ENCODE measurements at regions not wholly inside any gene's neighbourhood (a gene's known extent, or its start where the extent isn't known, plus 50 kb on each side); places are given as distances from the start of the nearest gene placed in this dataset.

DNA sequence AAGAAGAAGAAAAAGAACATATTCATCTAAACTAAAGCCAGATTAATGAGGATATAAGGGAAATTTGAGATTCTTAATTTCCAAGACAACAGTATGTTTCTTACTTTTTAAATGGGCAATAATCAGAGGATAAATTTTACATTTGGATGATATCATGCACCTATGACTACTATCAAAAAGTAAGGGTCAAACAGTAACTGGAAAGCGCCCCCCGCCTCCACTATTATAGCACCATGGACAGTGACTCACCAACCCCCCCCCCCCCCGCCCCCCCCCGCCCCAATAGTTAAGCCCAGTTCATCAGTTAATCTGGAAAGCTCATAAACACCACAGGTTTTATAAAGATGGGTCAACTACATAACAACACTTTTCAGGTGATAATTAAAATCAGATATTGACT is 194.3 kb upstream of the DGKB start:
- no peaks in the 10 kb centered on the region for H3K36me3 ChIP-seq (ENCODE audit: control insufficient read depth in 2 of 2, extremely low read depth in 1 of 2, insufficient read depth in 2 of 2, low read length in 2 of 2)
- intact Hi-C loops (cut with micrococcal nuclease), result no loop called here
- H3K79me2 ChIP-seq (ENCODE audit: control insufficient read depth, insufficient read depth, low read length), result no peaks in the 10 kb centered on the region
- BruUV-seq (replicated peaks), result no TSS peak
- dilution Hi-C loops (cut with MboI; ENCODE audit: extremely low pct_ligation_motif_present, low sequenced_read_pairs), result no loop called here
- H3K27ac ChIP-seq (ENCODE audit: insufficient read depth, low read depth, low read length), result no peak overlapping the region
- H3K4me3 ChIP-seq (replicated peaks in 1 of 3; ENCODE audit: insufficient read depth in 1 of 3, low read depth in 1 of 3, low read length in 3 of 3), result no peak overlapping the region
- no peaks in the 10 kb centered on the region for H3K4me1 ChIP-seq (ENCODE audit: control insufficient read depth, extremely low read depth, insufficient read depth, low read length)
- TF ChIP-seq FOS (IDR thresholded peaks at IDR 0.05; ENCODE audit: borderline replicate concordance, insufficient read depth, low read length) (no peak), GATA2 (IDR thresholded peaks at IDR 0.05; ENCODE audit: insufficient read depth, insufficient read length, low read depth, low read length) (no peak), JUN (IDR thresholded peaks at IDR 0.05; ENCODE audit: borderline replicate concordance, insufficient read depth, insufficient read length, low read depth) (no peak), EZH2 (IDR thresholded peaks at IDR 0.05; ENCODE audit: borderline replicate concordance, low read depth, low read length, severe bottlenecking) (no peak)
- TF ChIP-seq, protein P1, sequence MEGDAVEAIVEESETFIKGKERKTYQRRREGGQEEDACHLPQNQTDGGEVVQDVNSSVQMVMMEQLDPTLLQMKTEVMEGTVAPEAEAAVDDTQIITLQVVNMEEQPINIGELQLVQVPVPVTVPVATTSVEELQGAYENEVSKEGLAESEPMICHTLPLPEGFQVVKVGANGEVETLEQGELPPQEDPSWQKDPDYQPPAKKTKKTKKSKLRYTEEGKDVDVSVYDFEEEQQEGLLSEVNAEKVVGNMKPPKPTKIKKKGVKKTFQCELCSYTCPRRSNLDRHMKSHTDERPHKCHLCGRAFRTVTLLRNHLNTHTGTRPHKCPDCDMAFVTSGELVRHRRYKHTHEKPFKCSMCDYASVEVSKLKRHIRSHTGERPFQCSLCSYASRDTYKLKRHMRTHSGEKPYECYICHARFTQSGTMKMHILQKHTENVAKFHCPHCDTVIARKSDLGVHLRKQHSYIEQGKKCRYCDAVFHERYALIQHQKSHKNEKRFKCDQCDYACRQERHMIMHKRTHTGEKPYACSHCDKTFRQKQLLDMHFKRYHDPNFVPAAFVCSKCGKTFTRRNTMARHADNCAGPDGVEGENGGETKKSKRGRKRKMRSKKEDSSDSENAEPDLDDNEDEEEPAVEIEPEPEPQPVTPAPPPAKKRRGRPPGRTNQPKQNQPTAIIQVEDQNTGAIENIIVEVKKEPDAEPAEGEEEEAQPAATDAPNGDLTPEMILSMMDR (IDR thresholded peaks at IDR 0.05; ENCODE audit: extremely low read depth in 1 of 2, insufficient read depth in 1 of 2, low read depth in 1 of 2, low read length in 2 of 2), result no peak
- TF ChIP-seq, protein P2, sequence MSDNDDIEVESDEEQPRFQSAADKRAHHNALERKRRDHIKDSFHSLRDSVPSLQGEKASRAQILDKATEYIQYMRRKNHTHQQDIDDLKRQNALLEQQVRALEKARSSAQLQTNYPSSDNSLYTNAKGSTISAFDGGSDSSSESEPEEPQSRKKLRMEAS (IDR thresholded peaks at IDR 0.05; ENCODE audit: insufficient read depth, insufficient read length), result no peak
- FAIRE-seq, result no peak
- no peak for DNase-seq (ENCODE audit: low read depth, low spot score)
- POLR2A ChIA-PET, result no interaction called here
- no peaks in the 10 kb centered on the region for H3K27me3 ChIP-seq (ENCODE audit: control insufficient read depth in 2 of 2, insufficient read depth in 2 of 2, low read length in 2 of 2)
- no peak overlapping the region for H2AFZ ChIP-seq (ENCODE audit: low read depth, low read length)
- H3K9me1 ChIP-seq (replicated peaks; ENCODE audit: control insufficient read depth, extremely low read depth, insufficient read depth, low read length), result no peaks in the 10 kb centered on the region
- H4K20me1 ChIP-seq (replicated peaks; ENCODE audit: control insufficient read depth, extremely low read depth, insufficient read depth, low read length), result no peaks in the 10 kb centered on the region
- H3K9me3 ChIP-seq (replicated peaks; ENCODE audit: control insufficient read depth, insufficient read depth, low read length), result no peaks in the 10 kb centered on the region
- no peak overlapping the region for H3K9ac ChIP-seq (replicated peaks; ENCODE audit: extremely low read depth, insufficient read depth, low read length)
- H3K4me2 ChIP-seq (ENCODE audit: insufficient read depth, low read length), result no peak overlapping the region
- CTCF ChIA-PET, result no interaction called here

DNA sequence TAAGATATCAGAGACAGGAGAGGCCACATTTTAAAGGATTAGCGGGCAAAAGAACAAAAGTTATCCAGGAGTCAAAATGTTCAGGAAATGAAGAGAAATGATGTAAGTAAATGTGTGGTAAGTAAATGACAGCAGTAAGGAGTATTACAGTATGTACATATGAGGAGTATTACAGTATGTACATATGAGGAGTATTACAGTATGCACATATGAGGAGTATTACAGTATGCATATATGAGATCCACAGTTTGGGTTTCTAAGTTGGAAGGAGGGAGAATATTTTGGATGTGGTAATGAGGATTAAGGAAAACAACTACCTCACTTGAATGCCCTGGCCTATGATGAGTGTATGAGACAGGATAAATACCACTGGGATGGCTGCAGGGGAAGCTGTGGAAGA is 192.4 kb upstream of the DGKB start:
- intact Hi-C loops (cut with micrococcal nuclease), result no loop called here
- Histone ChIP-seq H3K9me1 (replicated peaks; ENCODE audit: control insufficient read depth, extremely low read depth, insufficient read depth, low read length) (no peaks in the 10 kb centered on the region), H3K9ac (replicated peaks; ENCODE audit: extremely low read depth, insufficient read depth, low read length) (no peak overlapping the region), H3K4me2 (ENCODE audit: insufficient read depth, low read length) (no peak overlapping the region), H3K4me1 (ENCODE audit: control insufficient read depth, extremely low read depth, insufficient read depth, low read length) (no peaks in the 10 kb centered on the region), H2AFZ (ENCODE audit: low read depth, low read length) (no peak overlapping the region), H3K27ac (ENCODE audit: insufficient read depth, low read depth, low read length) (no peak overlapping the region), H3K27me3 (ENCODE audit: control insufficient read depth in 2 of 2, insufficient read depth in 2 of 2, low read length in 2 of 2) (no peaks in the 10 kb centered on the region), H3K79me2 (ENCODE audit: control insufficient read depth, insufficient read depth, low read length) (no peaks in the 10 kb centered on the region), H4K20me1 (replicated peaks; ENCODE audit: control insufficient read depth, extremely low read depth, insufficient read depth, low read length) (no peaks in the 10 kb centered on the region), H3K4me3 (replicated peaks in 1 of 3; ENCODE audit: insufficient read depth in 1 of 3, low read depth in 1 of 3, low read length in 3 of 3) (no peak overlapping the region), H3K36me3 (ENCODE audit: control insufficient read depth in 2 of 2, extremely low read depth in 1 of 2, insufficient read depth in 2 of 2, low read length in 2 of 2) (no peaks in the 10 kb centered on the region), H3K9me3 (replicated peaks; ENCODE audit: control insufficient read depth, insufficient read depth, low read length) (no peaks in the 10 kb centered on the region)
- no peak for DNase-seq (ENCODE audit: low read depth, low spot score)
- dilution Hi-C loops (cut with MboI; ENCODE audit: extremely low pct_ligation_motif_present, low sequenced_read_pairs), result no loop called here
- no TSS peak for BruUV-seq (replicated peaks)
- no peak for FAIRE-seq
- POLR2A ChIA-PET, result no interaction called here
- CTCF ChIA-PET, result no interaction called here
- no peak for TF ChIP-seq GATA2 (IDR thresholded peaks at IDR 0.05; ENCODE audit: insufficient read depth, insufficient read length, low read depth, low read length)
- TF ChIP-seq POLR2AphosphoS5 (IDR thresholded peaks at IDR 0.05; ENCODE audit: insufficient read depth, low read depth, low read length), result no peak
- no peak for TF ChIP-seq FOS (IDR thresholded peaks at IDR 0.05; ENCODE audit: borderline replicate concordance, insufficient read depth, low read length)
- TF ChIP-seq, protein P2 (IDR thresholded peaks at IDR 0.05; ENCODE audit: insufficient read depth, insufficient read length), result no peak
- no peak for TF ChIP-seq POLR2A (IDR thresholded peaks at IDR 0.05; ENCODE audit: low read depth, low read length)
- no peak for TF ChIP-seq JUN (IDR thresholded peaks at IDR 0.05; ENCODE audit: borderline replicate concordance, insufficient read depth, insufficient read length, low read depth)
- no peak for TF ChIP-seq MYC (IDR thresholded peaks at IDR 0.05; ENCODE audit: low read depth, low read length)
- TF ChIP-seq, protein P1 (IDR thresholded peaks at IDR 0.05; ENCODE audit: extremely low read depth in 1 of 2, insufficient read depth in 1 of 2, low read depth in 1 of 2, low read length in 2 of 2), result no peak
- no peak for TF ChIP-seq EZH2 (IDR thresholded peaks at IDR 0.05; ENCODE audit: borderline replicate concordance, low read depth, low read length, severe bottlenecking)
